ENCODE measurements at regions not wholly inside any gene's neighbourhood (a gene's known extent, or its start where the extent isn't known, plus 50 kb on each side); places are given as distances from the start of the nearest gene placed in this dataset.

- DNase-seq (ENCODE audit: insufficient read length, low spot score) (no peak), FAIRE-seq (no peak)
These were observed 179.2 kb upstream of the FAM3C start for GRCh38 chr7:121575194-121575765.

GRCh38 chr7:121574109-121574508, 178.0 kb upstream of the FAM3C start:
- DNase-seq (ENCODE audit: insufficient read length, low spot score) (no peak), FAIRE-seq (no peak)

- DNase-seq (ENCODE audit: insufficient read length, low spot score) (no peak), FAIRE-seq (no peak)
These were observed 176.5 kb upstream of the FAM3C start for GRCh38 chr7:121572615-121573014.

GRCh38 chr7:121570365-121570764, 174.3 kb upstream of the FAM3C start:
- no peak for FAIRE-seq
- DNase-seq (ENCODE audit: insufficient read length, low spot score) = no peak

DNA sequence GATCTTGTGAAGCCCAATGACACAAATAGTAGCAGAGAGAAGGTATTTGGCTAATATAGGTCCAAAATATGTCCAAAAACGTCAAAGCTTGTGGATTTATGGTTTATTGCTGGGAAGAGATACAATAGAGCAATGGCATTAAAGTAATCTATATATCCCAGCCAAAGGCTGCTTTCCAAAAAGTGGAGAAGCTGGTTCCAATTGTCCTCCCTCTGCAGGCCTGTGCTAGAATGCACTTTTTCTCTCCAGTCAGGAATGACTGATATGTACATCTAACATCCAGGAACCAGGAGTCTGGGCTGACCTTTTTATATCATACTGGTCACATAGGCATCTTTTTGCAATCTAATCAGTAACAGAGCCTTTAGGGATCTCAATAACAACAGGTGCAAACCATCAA, 167.1 kb upstream of the FAM3C start:
- FAIRE-seq (no peak), DNase-seq (ENCODE audit: insufficient read length, low spot score) (no peak)

DNA sequence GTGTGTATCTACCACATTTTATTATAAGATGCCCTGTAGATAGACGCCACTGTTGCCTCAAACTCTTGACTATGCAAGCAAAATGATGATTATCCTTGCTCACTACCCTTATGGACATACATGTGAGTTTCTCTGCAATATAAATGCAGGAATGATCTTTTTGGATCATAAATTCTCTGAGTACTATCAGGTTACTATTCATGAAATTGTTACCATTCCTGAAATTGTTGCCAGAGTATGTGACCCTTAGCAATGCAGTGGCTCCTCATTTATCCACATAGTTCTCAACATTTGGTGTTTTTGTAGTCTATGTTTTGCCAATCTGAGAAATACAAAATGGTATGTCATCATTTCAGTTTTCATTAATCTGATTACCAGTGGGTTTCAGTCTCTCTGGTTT, 166.2 kb upstream of the FAM3C start:
- DNase-seq (ENCODE audit: insufficient read length, low spot score) (peak; percentile 17), FAIRE-seq (no peak)

GRCh38 chr7:121561717-121562116, 165.6 kb upstream of the FAM3C start:
- FAIRE-seq (no peak), DNase-seq (ENCODE audit: insufficient read length, low spot score) (no peak)

DNA sequence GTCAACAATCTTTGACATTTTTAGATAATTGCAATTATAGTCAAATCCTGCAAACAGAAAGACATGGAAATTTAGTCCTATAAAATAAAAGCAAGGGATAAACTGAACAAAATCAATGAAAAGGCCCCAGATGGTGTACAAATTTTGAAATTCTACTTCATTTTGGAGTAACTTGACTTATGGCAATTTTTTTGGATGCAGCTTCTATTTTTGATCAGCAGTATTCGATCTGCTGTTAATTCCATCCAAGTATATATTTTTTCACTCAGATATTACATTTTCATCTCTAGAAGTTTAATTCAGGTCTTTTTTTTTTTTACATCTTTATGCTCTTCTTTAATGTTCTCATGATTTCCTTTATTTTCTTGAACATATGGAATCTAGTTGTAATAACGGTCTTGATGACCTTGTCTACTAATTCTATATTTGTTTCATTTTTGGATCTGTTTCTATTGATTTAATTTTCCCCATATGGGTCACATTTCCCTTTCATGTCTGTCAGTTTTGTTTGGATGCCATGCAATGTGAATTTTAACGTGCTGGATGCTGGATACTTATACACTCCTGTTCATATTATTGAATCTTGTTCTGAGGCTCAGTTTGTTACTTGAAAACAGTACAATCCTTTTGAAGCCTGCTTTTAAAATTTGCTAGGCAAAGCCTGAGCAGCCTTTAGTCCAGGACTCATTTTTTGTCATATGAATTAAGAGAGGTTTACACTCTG, 164.3 kb upstream of the FAM3C start:
- FAIRE-seq (no peak), DNase-seq (ENCODE audit: insufficient read length, low spot score) (no peak)

GRCh38 chr7:121558288-121558687, 162.2 kb upstream of the FAM3C start:
- DNase-seq (ENCODE audit: insufficient read length, low spot score) (no peak), FAIRE-seq (no peak)

GRCh38 chr7:121557034-121557892, 161.2 kb upstream of the FAM3C start:
- DNase-seq (ENCODE audit: insufficient read length, low spot score) = no peak
- FAIRE-seq = no peak

GRCh38 chr7:121555558-121555957, 159.4 kb upstream of the FAM3C start:
- FAIRE-seq = no peak
- no peak for DNase-seq (ENCODE audit: insufficient read length, low spot score)

- FAIRE-seq = peak; percentile 9
- peak; percentile 36 for DNase-seq (ENCODE audit: insufficient read length, low spot score)
These were observed 151.5 kb upstream of the FAM3C start for GRCh38 chr7:121547544-121548092.

DNA sequence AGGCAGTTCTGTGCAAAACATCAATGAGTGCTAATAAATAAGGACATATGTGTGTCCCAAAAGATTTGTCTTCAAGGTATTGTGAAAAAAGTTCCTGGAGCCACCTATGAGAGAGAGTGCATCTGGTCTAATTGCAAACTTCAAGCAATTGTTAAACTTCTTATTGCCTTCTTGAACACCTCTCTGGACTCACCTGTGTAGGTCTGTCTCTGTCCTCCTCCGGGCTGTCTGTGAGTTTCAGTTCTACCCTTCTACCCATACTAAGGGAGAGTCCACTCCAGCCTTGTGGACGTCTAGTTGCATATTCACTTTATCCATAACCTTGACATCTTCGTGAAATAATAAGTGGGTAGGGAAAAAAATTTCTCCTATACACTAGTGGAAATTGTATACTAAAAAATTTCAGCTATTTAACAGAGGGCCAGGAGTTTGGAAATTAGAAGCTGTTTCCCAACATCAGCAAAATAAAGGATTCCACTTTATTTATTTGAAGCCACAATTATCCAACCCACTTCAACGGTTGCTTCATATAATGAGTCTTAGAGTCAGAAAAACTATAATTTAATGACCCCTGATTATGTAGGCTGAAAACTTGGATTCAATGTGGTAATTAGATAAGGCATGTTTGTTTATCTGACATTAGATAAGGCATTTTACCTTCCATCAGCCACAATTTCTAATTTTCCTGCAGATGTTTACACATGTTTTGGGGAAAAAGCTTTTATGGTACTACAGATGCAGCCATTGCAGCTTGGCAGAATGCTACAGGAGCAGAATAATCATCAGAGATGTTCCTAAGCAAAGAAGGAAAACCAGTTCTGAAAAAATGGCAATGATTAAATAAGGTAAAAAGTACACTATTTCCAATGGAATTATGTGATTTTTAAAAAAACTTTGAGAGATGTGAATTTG, 150.8 kb upstream of the FAM3C start:
- no peak for FAIRE-seq
- DNase-seq (ENCODE audit: insufficient read length, low spot score) = no peak

DNA sequence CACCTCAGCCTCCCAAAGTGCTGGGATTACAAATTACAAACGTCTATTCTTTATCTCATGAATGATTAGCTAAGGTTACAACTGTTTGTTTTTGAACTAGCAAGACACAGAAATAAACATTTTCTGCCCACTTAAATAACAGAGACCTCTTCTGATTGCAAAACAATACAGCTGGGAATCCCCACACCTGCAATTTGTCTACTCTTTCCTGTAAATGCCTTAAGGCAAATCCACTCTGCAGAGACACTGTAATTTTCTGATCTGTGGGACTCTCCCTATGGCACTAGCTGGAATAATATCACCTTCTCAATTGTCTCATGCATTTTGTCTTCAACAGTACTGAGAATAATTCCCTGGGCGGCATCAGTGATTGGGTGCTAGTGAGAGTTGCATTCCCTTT, 149.3 kb upstream of the FAM3C start:
- DNase-seq (ENCODE audit: insufficient read length, low spot score) = no peak
- FAIRE-seq = no peak

DNA sequence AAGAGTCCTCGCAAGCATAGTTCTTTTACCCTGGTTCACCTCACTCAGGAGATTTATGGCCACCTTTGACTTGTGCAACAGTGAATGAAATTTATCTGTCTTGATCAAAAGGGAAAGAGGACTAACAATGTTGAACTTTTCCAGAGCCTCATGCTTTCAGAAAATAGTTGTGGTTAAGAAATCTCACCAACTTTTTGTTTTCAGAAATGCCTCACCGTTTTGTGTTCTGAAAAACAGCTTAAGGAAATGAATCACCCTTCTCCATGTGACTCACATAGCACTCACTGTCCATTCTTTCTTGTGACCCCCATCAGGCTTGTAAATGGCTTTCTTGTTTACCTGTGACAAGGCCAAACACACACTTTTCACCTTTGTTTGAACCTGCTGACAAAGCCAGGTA, 148.6 kb upstream of the FAM3C start:
- DNase-seq (ENCODE audit: insufficient read length, low spot score) = peak; percentile 59
- peak; percentile 44 for FAIRE-seq

- no peak for FAIRE-seq
- DNase-seq (ENCODE audit: insufficient read length, low spot score) = no peak
These were observed 148.1 kb upstream of the FAM3C start for GRCh38 chr7:121544238-121544637.

DNA sequence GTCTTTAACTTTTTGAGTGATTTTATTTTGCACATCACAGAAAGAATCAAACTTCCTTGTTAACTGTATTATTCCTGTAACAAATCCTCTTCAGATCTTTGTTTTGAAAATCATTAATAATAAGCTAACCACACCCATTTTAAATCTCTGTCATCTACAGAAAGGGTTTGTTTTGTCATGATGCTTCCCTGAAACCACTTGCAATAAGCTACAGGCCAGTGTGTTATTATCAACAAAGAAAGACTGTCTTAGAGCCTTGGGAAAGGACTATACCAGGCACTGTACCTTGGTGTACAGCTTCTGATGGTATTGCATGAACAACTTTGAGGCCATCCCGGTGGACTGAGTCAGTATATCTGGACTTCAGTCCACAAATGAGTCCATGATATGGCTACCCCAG, 145.3 kb upstream of the FAM3C start:
- DNase-seq (ENCODE audit: insufficient read length, low spot score) = no peak
- FAIRE-seq = no peak

- FAIRE-seq = no peak
These were observed 144.0 kb upstream of the FAM3C start for GRCh38 chr7:121540138-121540537.

GRCh38 chr7:121537031-121537430, 140.9 kb upstream of the FAM3C start:
- FAIRE-seq = no peak
- DNase-seq (ENCODE audit: insufficient read length, low spot score) = no peak

More at GRCh38 chr7:121540138-121540537, 144.0 kb upstream of the FAM3C start:
- no peak for DNase-seq (ENCODE audit: insufficient read length, low spot score)

Measured in HTR-8/SVneo (cell line).